GM23338 (cell line): ENCODE measurements at regions not wholly inside any gene's neighbourhood (a gene's known extent, or its start where the extent isn't known, plus 50 kb on each side); places are given as distances from the start of the nearest gene placed in this dataset.

Source experiments
- ZNF114 ChIP-seq: fragments of 250-450 bp; sonication (Bioruptor Pico); IDR thresholded peaks from 2 replicates; pipeline ENCODE4 v1.5.0; 2020; ENCODE audit warnings: mild to moderate bottlenecking, moderate library complexity
- ZNF331 ChIP-seq: fragments of 250-450 bp; sonication (Bioruptor Pico); IDR thresholded peaks from 2 replicates; pipeline ENCODE4 v1.5.0; 2020; ENCODE audit warnings: low read depth, mild to moderate bottlenecking, moderate library complexity
- TF ChIP-seq, protein P1 (sequence below): fragments of 250-450 bp; sonication (Bioruptor Pico); IDR thresholded peaks from 2 replicates; pipeline ENCODE4 v1.5.0; 2020; ENCODE audit warnings: mild to moderate bottlenecking, moderate library complexity
- TF ChIP-seq, protein P2 (sequence below): IDR thresholded peaks from 2 replicates; pipeline ENCODE4 v1.6.1; 2016; ENCODE audit warnings: antibody characterized with exemption
- TF ChIP-seq, protein P3 (sequence below): IDR thresholded peaks from one replicate; pipeline ENCODE4 v1.6.1; 2018; ENCODE audit warnings: antibody characterized with exemption; ENCODE audit not compliant: unreplicated experiment
- TF ChIP-seq, protein P4 (sequence below), 2 experiments: fragments of 200-600 bp in 1 of 2; sonication (generic) in 1 of 2; conservative IDR thresholded peaks; 2 replicates each; pipeline versions ENCODE4 v1.5.1 to v1.6.1; 2016 to 2017; ENCODE audit warnings: antibody characterized with exemption in 2 of 2, low read depth in 2 of 2, mild to moderate bottlenecking in 2 of 2, moderate library complexity in 1 of 2

DNA sequence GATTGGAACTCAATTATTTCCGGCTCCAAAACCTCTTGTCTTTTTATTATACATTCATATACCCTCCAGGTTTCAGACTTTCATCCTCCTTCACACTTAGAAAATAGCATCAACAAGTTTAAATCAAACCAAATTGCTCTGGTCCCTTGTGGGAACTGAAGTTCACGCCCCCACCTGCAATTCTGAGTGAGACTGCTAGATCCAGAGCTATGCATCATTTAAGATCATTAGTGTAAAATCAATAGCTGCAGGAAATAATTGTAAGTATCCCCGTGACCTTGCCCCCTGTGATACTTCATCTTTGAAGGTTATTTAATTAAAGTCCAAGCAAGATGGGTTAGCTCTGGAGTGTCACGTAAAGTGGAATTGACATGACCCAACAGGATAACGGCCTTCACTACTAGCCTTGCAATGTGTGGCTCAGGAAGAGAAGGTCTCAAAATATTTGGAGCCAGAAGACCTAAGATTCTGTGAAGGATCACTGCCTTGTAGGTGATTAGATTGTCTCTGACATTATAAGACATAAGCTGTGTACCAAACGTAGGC lies 742.2 kb upstream of the LRRC4C start (continued):
- TF ChIP-seq, protein P1, sequence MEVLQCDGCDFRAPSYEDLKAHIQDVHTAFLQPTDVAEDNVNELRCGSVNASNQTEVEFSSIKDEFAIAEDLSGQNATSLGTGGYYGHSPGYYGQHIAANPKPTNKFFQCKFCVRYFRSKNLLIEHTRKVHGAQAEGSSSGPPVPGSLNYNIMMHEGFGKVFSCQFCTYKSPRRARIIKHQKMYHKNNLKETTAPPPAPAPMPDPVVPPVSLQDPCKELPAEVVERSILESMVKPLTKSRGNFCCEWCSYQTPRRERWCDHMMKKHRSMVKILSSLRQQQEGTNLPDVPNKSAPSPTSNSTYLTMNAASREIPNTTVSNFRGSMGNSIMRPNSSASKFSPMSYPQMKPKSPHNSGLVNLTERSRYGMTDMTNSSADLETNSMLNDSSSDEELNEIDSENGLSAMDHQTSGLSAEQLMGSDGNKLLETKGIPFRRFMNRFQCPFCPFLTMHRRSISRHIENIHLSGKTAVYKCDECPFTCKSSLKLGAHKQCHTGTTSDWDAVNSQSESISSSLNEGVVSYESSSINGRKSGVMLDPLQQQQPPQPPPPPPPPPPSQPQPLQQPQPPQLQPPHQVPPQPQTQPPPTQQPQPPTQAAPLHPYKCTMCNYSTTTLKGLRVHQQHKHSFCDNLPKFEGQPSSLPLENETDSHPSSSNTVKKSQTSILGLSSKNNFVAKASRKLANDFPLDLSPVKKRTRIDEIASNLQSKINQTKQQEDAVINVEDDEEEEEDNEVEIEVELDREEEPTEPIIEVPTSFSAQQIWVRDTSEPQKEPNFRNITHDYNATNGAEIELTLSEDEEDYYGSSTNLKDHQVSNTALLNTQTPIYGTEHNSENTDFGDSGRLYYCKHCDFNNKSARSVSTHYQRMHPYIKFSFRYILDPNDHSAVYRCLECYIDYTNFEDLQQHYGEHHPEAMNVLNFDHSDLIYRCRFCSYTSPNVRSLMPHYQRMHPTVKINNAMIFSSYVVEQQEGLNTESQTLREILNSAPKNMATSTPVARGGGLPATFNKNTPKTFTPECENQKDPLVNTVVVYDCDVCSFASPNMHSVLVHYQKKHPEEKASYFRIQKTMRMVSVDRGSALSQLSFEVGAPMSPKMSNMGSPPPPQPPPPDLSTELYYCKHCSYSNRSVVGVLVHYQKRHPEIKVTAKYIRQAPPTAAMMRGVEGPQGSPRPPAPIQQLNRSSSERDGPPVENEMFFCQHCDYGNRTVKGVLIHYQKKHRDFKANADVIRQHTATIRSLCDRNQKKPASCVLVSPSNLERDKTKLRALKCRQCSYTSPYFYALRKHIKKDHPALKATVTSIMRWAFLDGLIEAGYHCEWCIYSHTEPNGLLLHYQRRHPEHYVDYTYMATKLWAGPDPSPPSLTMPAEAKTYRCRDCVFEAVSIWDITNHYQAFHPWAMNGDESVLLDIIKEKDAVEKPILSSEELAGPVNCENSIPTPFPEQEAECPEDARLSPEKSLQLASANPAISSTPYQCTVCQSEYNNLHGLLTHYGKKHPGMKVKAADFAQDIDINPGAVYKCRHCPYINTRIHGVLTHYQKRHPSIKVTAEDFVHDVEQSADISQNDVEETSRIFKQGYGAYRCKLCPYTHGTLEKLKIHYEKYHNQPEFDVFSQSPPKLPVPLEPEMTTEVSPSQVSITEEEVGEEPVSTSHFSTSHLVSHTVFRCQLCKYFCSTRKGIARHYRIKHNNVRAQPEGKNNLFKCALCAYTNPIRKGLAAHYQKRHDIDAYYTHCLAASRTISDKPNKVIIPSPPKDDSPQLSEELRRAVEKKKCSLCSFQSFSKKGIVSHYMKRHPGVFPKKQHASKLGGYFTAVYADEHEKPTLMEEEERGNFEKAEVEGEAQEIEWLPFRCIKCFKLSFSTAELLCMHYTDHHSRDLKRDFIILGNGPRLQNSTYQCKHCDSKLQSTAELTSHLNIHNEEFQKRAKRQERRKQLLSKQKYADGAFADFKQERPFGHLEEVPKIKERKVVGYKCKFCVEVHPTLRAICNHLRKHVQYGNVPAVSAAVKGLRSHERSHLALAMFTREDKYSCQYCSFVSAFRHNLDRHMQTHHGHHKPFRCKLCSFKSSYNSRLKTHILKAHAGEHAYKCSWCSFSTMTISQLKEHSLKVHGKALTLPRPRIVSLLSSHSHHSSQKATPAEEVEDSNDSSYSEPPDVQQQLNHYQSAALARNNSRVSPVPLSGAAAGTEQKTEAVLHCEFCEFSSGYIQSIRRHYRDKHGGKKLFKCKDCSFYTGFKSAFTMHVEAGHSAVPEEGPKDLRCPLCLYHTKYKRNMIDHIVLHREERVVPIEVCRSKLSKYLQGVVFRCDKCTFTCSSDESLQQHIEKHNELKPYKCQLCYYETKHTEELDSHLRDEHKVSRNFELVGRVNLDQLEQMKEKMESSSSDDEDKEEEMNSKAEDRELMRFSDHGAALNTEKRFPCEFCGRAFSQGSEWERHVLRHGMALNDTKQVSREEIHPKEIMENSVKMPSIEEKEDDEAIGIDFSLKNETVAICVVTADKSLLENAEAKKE: no peak
- TF ChIP-seq, protein P2, sequence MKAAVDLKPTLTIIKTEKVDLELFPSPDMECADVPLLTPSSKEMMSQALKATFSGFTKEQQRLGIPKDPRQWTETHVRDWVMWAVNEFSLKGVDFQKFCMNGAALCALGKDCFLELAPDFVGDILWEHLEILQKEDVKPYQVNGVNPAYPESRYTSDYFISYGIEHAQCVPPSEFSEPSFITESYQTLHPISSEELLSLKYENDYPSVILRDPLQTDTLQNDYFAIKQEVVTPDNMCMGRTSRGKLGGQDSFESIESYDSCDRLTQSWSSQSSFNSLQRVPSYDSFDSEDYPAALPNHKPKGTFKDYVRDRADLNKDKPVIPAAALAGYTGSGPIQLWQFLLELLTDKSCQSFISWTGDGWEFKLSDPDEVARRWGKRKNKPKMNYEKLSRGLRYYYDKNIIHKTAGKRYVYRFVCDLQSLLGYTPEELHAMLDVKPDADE: no peak
- TF ChIP-seq ZNF114 (CRISPR knock-in tag): no peak
- TF ChIP-seq ZNF331: no peak
- TF ChIP-seq, protein P3, sequence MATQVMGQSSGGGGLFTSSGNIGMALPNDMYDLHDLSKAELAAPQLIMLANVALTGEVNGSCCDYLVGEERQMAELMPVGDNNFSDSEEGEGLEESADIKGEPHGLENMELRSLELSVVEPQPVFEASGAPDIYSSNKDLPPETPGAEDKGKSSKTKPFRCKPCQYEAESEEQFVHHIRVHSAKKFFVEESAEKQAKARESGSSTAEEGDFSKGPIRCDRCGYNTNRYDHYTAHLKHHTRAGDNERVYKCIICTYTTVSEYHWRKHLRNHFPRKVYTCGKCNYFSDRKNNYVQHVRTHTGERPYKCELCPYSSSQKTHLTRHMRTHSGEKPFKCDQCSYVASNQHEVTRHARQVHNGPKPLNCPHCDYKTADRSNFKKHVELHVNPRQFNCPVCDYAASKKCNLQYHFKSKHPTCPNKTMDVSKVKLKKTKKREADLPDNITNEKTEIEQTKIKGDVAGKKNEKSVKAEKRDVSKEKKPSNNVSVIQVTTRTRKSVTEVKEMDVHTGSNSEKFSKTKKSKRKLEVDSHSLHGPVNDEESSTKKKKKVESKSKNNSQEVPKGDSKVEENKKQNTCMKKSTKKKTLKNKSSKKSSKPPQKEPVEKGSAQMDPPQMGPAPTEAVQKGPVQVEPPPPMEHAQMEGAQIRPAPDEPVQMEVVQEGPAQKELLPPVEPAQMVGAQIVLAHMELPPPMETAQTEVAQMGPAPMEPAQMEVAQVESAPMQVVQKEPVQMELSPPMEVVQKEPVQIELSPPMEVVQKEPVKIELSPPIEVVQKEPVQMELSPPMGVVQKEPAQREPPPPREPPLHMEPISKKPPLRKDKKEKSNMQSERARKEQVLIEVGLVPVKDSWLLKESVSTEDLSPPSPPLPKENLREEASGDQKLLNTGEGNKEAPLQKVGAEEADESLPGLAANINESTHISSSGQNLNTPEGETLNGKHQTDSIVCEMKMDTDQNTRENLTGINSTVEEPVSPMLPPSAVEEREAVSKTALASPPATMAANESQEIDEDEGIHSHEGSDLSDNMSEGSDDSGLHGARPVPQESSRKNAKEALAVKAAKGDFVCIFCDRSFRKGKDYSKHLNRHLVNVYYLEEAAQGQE: no peak
- TF ChIP-seq, protein P4, sequence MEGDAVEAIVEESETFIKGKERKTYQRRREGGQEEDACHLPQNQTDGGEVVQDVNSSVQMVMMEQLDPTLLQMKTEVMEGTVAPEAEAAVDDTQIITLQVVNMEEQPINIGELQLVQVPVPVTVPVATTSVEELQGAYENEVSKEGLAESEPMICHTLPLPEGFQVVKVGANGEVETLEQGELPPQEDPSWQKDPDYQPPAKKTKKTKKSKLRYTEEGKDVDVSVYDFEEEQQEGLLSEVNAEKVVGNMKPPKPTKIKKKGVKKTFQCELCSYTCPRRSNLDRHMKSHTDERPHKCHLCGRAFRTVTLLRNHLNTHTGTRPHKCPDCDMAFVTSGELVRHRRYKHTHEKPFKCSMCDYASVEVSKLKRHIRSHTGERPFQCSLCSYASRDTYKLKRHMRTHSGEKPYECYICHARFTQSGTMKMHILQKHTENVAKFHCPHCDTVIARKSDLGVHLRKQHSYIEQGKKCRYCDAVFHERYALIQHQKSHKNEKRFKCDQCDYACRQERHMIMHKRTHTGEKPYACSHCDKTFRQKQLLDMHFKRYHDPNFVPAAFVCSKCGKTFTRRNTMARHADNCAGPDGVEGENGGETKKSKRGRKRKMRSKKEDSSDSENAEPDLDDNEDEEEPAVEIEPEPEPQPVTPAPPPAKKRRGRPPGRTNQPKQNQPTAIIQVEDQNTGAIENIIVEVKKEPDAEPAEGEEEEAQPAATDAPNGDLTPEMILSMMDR (conservative IDR thresholded peaks at IDR 0.05; ENCODE audit: low read depth in 2 of 2): no peak
